Heart left ventricle (tissue), 16 donors: ENCODE measurements at regions not wholly inside any gene's neighbourhood (a gene's known extent, or its start where the extent isn't known, plus 50 kb on each side); places are given as distances from the start of the nearest gene placed in this dataset.

ENCODE experiments used
- ATAC-seq, 4 donors: fragments of 200-7000 bp; cut with Tn5 transposase; one replicate each; pipeline ENCODE4 v1.9.1; 2020 to 2022; ENCODE audit warnings: moderate library complexity in 4 of 4, mild to moderate bottlenecking in 3 of 4, moderate number of reproducible peaks in 1 of 4
- DNase-seq, 5 donors: peaks; one replicate each; pipeline ENCODE4 v3.0.0-alpha.2; 2020
- H3K27ac ChIP-seq, 12 donors: fragments of 200-600 bp; sonication (generic) in 4 of 12; one replicate each; pipeline versions ENCODE4 v1.5.0 to v1.8.0; 2016 to 2022; ENCODE audit warnings: mild to moderate bottlenecking in 2 of 12
- H3K27me3 ChIP-seq, 9 donors: fragments of 200-600 bp; sonication (generic) in 2 of 9; one replicate each; pipeline versions ENCODE4 v1.5.1 to v1.8.0; 2016 to 2022; ENCODE audit warnings: mild to moderate bottlenecking in 3 of 9
- H3K36me3 ChIP-seq, 9 donors: fragments of 200-600 bp; sonication (generic) in 2 of 9; one replicate each; pipeline versions ENCODE4 v1.5.0 to v1.8.0; 2018 to 2022; ENCODE audit warnings: mild to moderate bottlenecking in 2 of 9
- H3K4me1 ChIP-seq, 12 donors: fragments of 200-600 bp; sonication (generic) in 4 of 12; one replicate each; pipeline versions ENCODE4 v1.5.0 to v1.8.0; 2016 to 2022; ENCODE audit warnings: mild to moderate bottlenecking in 3 of 12
- H3K4me3 ChIP-seq, 12 donors: fragments of 200-600 bp; sonication (generic) in 4 of 12; one replicate each; pipeline versions ENCODE4 v1.5.0 to v1.8.0; 2017 to 2022; ENCODE audit warnings: mild to moderate bottlenecking in 9 of 12, moderate library complexity in 4 of 12
- H3K9me3 ChIP-seq, 12 donors: fragments of 200-600 bp; sonication (generic) in 4 of 12; one replicate each; pipeline versions ENCODE4 v1.5.0 to v1.8.0; 2016 to 2022; ENCODE audit warnings: mild to moderate bottlenecking in 1 of 12
- CTCF ChIP-seq, 12 donors: fragments of 200-600 bp; sonication (generic) in 4 of 12; IDR thresholded peaks; one replicate each; pipeline versions ENCODE4 v1.5.0 to v1.8.0; 2018 to 2022; ENCODE audit warnings: antibody characterized with exemption in 12 of 12, mild to moderate bottlenecking in 5 of 12
- POLR2A ChIP-seq, 2 donors: fragments of 450-650 bp; IDR thresholded peaks; one replicate each; pipeline ENCODE4 v1.6.1; 2017; ENCODE audit warnings: antibody characterized with exemption in 2 of 2, mild to moderate bottlenecking in 2 of 2, moderate library complexity in 2 of 2
- WGBS, 4 donors: extraction: QIAGEN DNeasy Blood & Tissue Kit in 2 of 4; methylation state at CpG; one replicate each; pipeline versions ENCODE4 v1.1.5 to v1.1.7; 2013 to 2018; 5-methylcytosine and 5-hydroxymethylcytosine counted together
- intact Hi-C, 10 donors: fragments of 100-400 bp; cut with DNase I; formaldehyde crosslinking; loops; one replicate each; pipeline versions ENCODE4 v1.11.1 to v1.14.2; 2022
- donor health status: ischemic (EF 13 %, LVEDD 7.1; RV severe dilation, severe dysfunction).
- donor health status: healthy with polysubstance abuse.
- donor health status: DM: no; HTN: yes; CAD: no.
- donor health status: DM: no; HTN: no; CAD: no.
- donor health status: ischemic (EF 25% LVEDD 6.9; RV normal size, moderate dysfunction).
- donor health status: ischemic (EF 25% LVEDD 5.7; RV mildly dilated, moderate dysfunction).
- donor health status: healthy.
- donor health status: DM: yes; HTN: yes; CAD: no.
- donor health status: ischemic (EF 35%, LVEDD 5.7; RV mildly dilated, moderate dysfunction).
- donor health status: nonischemic (EF 11% LVEDD 7.7; RV severe dilation, severe dysfunction).
- donor health status: DM: yes; HTN: yes; CAD: no.
- donor health status: PGD.
- donor health status: ischemic (EF 29% LVEDD 5.4; RV normal size, mild dysfunction).
- donor health status: nonischemic (EF 23%, LVEDD 6.1; RV moderate dilation, normal function).

GRCh38 chr2:59882822-59883221, 670.6 kb downstream of the BCL11A start:
- Histone ChIP-seq H3K27me3 (no peaks in the 10 kb centered on the region), H3K36me3 (no peaks in the 10 kb centered on the region), H3K4me3 (no peak overlapping the region), H3K9me3 (no peaks in the 10 kb centered on the region), H3K27ac (no peak overlapping the region), H3K4me1 (peaks cover 0 to 8% (median 0%) of the 10 kb centered on the region in 12 donors)
- DNase-seq (no peak), ATAC-seq (no peak)
- intact Hi-C loops = no loop called here
- 69 to 78% (median 77%) methylated on average over 2 of the region's 2 CpGs for WGBS, 4 donors
- TF ChIP-seq CTCF (IDR thresholded peaks at IDR 0.05) (no peak), POLR2A (IDR thresholded peaks at IDR 0.05) (no peak)

GRCh38 chr2:59882279-59882678, 671.2 kb downstream of the BCL11A start:
- no peak overlapping the region for H3K4me3 ChIP-seq
- H3K27ac ChIP-seq = no peak overlapping the region
- H3K36me3 ChIP-seq = no peaks in the 10 kb centered on the region
- TF ChIP-seq POLR2A (IDR thresholded peaks at IDR 0.05) (no peak), CTCF (IDR thresholded peaks at IDR 0.05) (no peak)
- intact Hi-C loops = no loop called here
- peaks cover 0 to 8% (median 0%) of the 10 kb centered on the region in 12 donors for H3K4me1 ChIP-seq
- 82 to 87% (median 84%) methylated on average over 3 of the region's 3 CpGs for WGBS, 4 donors
- ATAC-seq = no peak
- H3K9me3 ChIP-seq = no peaks in the 10 kb centered on the region
- H3K27me3 ChIP-seq = no peaks in the 10 kb centered on the region
- DNase-seq = no peak

- H3K36me3 ChIP-seq = no peaks in the 10 kb centered on the region
- no peak for DNase-seq
- 47 to 75% (median 73%) methylated on average over 1 of the region's 1 CpG for WGBS, 4 donors
- no peak overlapping the region for H3K4me3 ChIP-seq
- intact Hi-C loops = no loop called here
- H3K27me3 ChIP-seq = peaks cover 0 to 2% (median 0%) of the 10 kb centered on the region in 9 donors
- no peak for TF ChIP-seq POLR2A (IDR thresholded peaks at IDR 0.05)
- no peak for TF ChIP-seq CTCF (IDR thresholded peaks at IDR 0.05)
- no peaks in the 10 kb centered on the region for H3K9me3 ChIP-seq
- ATAC-seq = no peak
- H3K27ac ChIP-seq = no peak overlapping the region
- peaks cover 0 to 8% (median 0%) of the 10 kb centered on the region in 12 donors for H3K4me1 ChIP-seq
Observed at GRCh38 chr2:59881218-59881617, 672.2 kb downstream of the BCL11A start.

- H3K36me3 ChIP-seq = no peaks in the 10 kb centered on the region
- no peaks in the 10 kb centered on the region for H3K4me1 ChIP-seq
- peaks cover 0 to 2% (median 0%) of the 10 kb centered on the region in 9 donors for H3K27me3 ChIP-seq
- no peak for ATAC-seq
- H3K27ac ChIP-seq = no peak overlapping the region
- 78 to 84% (median 83%) methylated on average over 9 of the region's 9 CpGs for WGBS, 4 donors
- no peak overlapping the region for H3K4me3 ChIP-seq
- intact Hi-C loops = no loop called here
- no peak for DNase-seq
- TF ChIP-seq CTCF (IDR thresholded peaks at IDR 0.05) (no peak), POLR2A (IDR thresholded peaks at IDR 0.05) (no peak)
- no peaks in the 10 kb centered on the region for H3K9me3 ChIP-seq
Observed at GRCh38 chr2:59879700-59880131, 673.7 kb downstream of the BCL11A start.
